Suppressor macrophage treated with lipopolysaccharide for 4 hours (primary cell): ENCODE measurements at regions not wholly inside any gene's neighbourhood (a gene's known extent, or its start where the extent isn't known, plus 50 kb on each side); places are given as distances from the start of the nearest gene placed in this dataset.
A peak's percentile ranks its signal among the peaks of the same experiment; 100 is the strongest.
"Not testable (repeated sequence)": the region's sequence is repeated elsewhere in the genome, so short reads cannot be mapped to it uniquely, and the experiment has no call there.

ENCODE experiments used
- DNase-seq: peaks from one replicate; pipeline ENCODE4 v3.0.0-alpha.2; 2020

- no peak for DNase-seq
These were observed 126.4 kb downstream of the USP22 start for GRCh38 chr17:20916383-20916782.

GRCh38 chr17:20917610-20918306, 125.1 kb downstream of the USP22 start:
- not testable (repeated sequence) for DNase-seq

GRCh38 chr17:20920095-20920814, 122.6 kb downstream of the USP22 start:
- no peak for DNase-seq

GRCh38 chr17:20920815-20921199, 122.0 kb downstream of the USP22 start:
- DNase-seq, result no peak

GRCh38 chr17:20922128-20922670, 120.6 kb downstream of the USP22 start:
- peak; percentile 42 for DNase-seq

GRCh38 chr17:20924306-20924705, 118.5 kb downstream of the USP22 start:
- no peak for DNase-seq

- peak; percentile 46 for DNase-seq
These were observed 117.7 kb downstream of the USP22 start for GRCh38 chr17:20925091-20925490.

- DNase-seq, result peak; percentile 25
These were observed 116.9 kb downstream of the USP22 start for GRCh38 chr17:20925954-20926353.

- DNase-seq, result no peak
These were observed 116.3 kb downstream of the USP22 start for GRCh38 chr17:20926532-20926931.

- no peak for DNase-seq
These were observed 115.4 kb downstream of the USP22 start for GRCh38 chr17:20927308-20927977.

GRCh38 chr17:20929334-20929733, 113.5 kb downstream of the USP22 start:
- no peak for DNase-seq

GRCh38 chr17:20930081-20930760, 112.6 kb downstream of the USP22 start:
- DNase-seq, result no peak

- DNase-seq, result not testable (repeated sequence)
These were observed 109.8 kb downstream of the USP22 start for GRCh38 chr17:20933040-20933439.

- DNase-seq, result no peak
These were observed 108.5 kb downstream of the USP22 start for GRCh38 chr17:20934288-20934687.

GRCh38 chr17:20935740-20936139, 107.1 kb downstream of the USP22 start:
- no peak for DNase-seq

GRCh38 chr17:20938244-20938643, 104.6 kb downstream of the USP22 start:
- DNase-seq, result no peak

- no peak for DNase-seq
These were observed 103.7 kb downstream of the USP22 start for GRCh38 chr17:20938988-20939615.

GRCh38 chr17:20941872-20942271, 100.9 kb downstream of the USP22 start:
- no peak for DNase-seq

GRCh38 chr17:20944014-20944865, 98.6 kb downstream of the USP22 start:
- DNase-seq, result no peak

GRCh38 chr17:20947708-20948107, 95.1 kb downstream of the USP22 start:
- not testable (repeated sequence) for DNase-seq

- DNase-seq, result no peak
These were observed 93.6 kb downstream of the USP22 start for GRCh38 chr17:20948984-20949777.
